H1 (cell line): ENCODE measurements at regions not wholly inside any gene's neighbourhood (a gene's known extent, or its start where the extent isn't known, plus 50 kb on each side); places are given as distances from the start of the nearest gene placed in this dataset.

Experiments used
- CTCF ChIP-seq, 3 experiments: IDR thresholded peaks; 1 replicate in 2 of 3; 2 replicates in 1 of 3; pipeline versions ENCODE4 v1.5.1 to v1.6.1; 2011; ENCODE audit warnings: low read length in 3 of 3, mild to moderate bottlenecking in 3 of 3, inconsistent platforms in 2 of 3, low read depth in 1 of 3, moderate library complexity in 1 of 3; ENCODE audit not compliant: insufficient read depth in 1 of 3; ENCODE audit errors: control extremely low read depth in 1 of 3

- TF ChIP-seq CTCF (IDR thresholded peaks at IDR 0.05; ENCODE audit: control extremely low read depth in 1 of 3, insufficient read depth in 1 of 3, low read depth in 1 of 3, low read length in 3 of 3) = no peak
- TF ChIP-seq, all 59 proteins: peak for 0
Measured at GRCh38 chr4:106767991-106768390, 268.1 kb downstream of the DKK2 start (continued).
